Eye (tissue), 1 donor: ENCODE measurements at regions not wholly inside any gene's neighbourhood (a gene's known extent, or its start where the extent isn't known, plus 50 kb on each side); places are given as distances from the start of the nearest gene placed in this dataset.

Experiments used
- DNase-seq: peaks from one replicate; pipeline ENCODE4 v3.0.0-alpha.2; 2015

DNA sequence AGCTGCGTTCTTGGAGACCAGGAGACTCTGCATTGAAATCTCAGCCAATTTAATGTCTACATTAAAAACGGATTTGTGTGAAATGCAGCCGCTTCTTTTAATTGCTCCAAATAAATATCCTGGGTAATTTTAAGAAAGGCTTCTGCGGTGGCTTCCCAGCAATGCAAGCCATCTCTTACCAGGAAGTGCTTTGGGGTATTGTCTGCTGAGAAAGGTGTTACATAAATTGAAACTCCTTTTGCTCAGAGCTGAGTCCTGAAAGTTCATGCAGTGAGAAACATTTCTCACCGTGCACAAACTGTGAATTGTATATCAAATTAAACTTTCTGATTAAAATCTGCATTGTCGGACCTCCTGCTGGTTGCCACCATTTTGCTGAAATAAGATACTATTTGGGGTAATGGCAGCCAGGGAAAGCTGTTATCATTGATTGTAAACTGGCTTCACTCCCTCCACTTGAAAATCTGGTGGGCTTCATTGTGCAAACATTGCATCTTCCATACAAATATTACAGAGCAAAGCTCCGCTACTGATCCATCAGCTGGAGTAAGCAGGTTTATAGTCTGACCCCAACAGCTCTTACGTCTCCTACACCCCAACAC lies 59.5 kb downstream of the ZIC5 start:
- DNase-seq: no peak

DNA sequence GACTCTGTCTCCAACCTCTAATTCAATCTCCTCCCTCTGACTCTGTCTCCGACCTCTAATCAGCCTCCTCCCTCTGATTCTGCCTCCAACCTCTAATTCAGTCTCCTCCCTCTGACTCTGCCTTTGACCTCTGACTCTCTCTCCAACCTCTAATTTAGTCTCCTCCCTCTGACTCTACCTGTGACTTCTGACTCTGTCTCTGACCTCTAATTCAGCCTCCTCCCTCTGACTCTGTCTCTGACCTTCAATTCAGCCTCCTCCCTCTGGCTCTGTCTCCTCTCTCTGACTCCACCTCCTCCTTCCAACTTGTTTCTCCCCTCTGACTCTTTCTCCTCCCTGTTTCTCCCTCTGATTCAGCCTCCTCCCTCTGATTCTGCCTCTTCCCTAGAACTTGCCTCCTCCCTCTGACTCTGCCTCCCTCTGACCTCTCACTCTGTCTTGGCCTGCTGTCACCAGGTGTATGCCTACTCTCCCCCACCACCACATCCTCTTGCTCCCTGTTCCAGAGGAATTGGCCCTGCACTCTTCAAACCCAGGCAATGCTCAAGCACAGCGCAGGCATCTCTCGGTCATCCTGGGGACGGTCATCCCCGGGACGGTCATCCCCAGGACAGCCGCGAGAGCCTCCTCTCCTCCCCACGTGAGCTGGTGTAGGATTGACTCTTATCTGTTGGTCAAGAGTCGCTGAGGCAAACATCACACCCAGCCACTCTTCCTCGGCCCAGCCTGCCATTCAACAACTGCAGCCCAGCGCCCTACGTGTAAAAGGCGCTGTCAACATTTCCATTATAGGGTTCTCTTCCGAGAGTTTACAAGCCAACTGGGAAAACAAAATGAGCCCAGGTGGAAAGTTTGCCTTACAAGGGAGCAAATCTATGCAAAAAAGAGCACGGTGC lies 60.2 kb downstream of the ZIC5 start:
- no peak for DNase-seq

DNA sequence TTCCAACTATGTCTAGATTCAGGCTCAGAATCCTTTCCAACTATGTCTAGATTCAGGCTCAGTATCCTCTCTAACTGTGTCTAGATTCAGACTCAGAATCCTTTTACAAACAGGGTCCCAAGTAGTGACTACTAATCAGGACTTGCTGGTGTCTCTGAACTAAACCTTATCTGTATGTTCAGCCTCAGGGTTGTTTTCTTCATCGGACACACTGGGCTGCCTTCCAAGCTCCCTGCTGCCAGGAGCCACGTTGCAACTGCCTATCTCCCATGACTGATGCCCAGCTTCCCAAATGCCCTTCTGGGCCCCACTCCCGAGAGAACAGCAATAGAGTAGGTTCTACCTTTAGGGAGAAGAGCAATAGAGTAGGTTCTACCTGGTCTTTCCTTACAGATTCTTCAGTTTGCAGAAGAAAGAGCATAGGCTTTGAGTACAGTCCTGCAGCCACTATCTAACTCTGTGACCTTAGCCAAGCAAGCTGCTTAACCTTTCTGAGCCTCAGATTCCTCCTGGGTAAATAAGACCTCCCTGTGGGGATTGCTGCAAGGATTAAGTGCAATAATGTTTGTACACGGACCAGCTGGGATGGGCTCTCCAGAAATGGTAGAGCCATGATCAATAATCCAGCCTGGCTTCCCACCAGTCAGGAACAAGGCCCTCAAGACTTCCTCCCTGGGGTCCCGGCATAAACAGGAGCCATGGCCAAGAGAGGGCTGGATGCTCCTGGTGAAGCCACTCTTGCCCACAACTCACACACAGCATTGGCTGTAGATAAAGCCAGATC lies 61.5 kb downstream of the ZIC5 start:
- no peak for DNase-seq

DNA sequence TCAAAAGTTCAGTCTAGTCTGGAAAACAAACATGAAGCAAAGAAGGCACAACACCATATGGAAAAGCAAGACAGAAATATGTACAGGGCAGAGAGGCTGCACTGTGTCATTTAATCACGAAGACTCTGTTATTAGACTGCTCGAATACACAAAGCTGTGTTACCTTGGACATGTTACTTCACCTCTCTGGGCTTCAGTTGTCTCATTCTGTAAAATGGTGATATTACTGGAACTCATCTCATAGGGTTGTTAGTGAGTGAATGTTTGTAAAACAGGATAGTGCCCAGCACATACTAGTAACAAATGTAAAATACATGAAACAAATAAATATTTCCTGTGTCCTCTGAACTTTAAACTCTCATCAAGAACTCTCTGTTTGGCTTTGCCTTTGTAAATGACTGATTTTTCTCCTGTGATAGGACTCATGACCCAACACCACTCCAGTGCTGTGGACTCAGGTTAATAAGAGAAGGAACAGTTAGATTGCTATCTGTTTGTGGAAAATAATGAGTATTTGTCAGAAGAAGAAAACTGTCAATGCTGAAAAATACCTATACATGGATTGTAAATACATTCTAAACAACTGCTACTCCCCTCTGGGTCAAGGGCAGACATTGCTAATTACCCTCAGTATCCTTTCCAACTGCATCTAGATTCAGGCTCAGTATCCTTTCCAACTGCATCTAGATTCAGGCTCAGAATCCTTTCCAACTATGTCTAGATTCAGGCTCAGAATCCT lies 62.3 kb downstream of the ZIC5 start:
- DNase-seq: no peak

DNA sequence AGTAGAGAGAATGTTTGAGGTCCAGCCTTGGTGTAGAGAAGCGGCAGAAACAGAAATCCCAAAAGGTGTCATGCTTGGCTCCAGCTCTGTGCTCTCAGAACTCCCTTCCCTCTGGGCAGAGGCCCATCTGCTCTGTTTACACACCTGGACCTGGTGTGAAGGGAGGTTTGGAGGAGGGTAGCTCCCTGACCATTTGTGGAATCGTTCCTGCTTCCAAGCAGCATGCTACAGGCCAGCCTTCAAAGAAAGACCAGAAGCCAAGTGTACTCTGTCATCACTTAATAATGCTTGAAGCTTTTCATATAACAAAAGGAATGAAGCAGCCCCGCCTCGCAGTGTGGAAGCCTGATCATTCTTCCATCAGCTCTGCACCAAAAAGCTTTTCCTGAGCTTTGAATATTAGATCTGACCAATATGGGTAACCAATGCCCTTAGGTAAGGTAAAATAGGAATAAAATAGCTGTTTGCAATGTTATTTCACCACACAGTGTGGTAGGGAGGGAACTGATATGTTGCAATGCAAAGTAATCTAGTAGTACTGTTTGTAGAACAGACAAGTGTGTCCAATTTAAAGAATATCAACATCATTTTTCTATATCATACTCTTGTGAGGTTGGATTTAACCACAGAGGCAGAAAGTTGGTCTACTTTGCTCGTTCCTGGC lies 63.3 kb downstream of the ZIC5 start:
- DNase-seq: no peak

DNA sequence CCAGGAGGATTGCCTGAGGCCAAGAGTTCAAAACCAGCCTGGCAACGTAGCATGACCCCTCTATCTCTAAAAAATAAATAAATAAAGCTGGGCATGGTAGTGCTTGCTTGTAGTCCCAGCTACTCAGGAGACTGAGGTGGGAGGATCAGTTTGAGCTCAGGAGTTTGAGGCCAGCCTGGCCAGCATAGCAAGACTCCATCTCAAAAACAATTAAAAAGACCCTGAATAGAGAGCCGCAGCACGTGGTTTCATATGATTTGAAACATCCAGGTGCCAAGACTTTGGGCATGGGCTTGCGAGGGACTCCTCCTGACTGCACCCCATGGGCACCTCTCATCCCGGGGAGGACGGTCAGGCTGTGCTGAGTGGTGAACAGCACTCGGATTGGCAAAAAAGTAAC lies 63.9 kb downstream of the ZIC5 start:
- DNase-seq: no peak

DNA sequence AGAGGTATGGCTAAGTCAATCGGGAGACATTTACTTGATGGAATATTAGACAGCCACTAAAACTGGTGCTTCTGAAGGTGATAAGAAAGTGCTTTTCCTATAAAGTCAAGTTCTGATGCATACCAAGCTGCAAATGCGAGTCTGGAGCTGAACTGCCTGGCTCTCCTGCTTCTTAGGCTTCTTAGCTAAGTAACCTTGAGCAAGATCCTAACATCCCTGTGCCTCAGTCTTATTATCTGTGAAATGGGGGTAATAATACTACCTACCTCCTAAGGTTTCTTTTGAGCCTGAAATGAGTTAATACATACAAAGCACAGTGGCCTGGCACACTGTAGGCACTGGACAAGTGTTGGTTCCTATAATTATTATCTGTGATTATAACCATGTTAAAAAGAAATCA lies 64.5 kb downstream of the ZIC5 start:
- no peak for DNase-seq

DNA sequence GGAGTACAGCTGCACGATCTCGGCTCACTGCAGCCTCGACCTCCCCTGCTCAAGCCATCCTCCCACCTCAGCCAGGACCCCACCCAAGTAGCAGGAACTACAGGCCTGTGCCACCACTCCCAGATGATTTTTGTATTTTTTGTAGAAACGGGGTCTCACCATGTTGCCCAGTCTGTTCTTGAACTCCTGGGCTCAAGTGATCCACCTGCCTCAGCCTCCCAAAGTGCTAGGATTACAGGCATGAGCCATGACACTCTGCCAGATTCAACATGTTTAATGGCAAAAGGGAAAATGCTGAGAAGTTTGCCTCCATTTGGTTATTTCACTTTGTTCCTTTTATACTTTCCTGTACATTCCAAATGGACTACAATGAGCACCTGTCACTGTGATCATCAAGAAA lies 65.8 kb downstream of the ZIC5 start:
- DNase-seq: no peak

DNA sequence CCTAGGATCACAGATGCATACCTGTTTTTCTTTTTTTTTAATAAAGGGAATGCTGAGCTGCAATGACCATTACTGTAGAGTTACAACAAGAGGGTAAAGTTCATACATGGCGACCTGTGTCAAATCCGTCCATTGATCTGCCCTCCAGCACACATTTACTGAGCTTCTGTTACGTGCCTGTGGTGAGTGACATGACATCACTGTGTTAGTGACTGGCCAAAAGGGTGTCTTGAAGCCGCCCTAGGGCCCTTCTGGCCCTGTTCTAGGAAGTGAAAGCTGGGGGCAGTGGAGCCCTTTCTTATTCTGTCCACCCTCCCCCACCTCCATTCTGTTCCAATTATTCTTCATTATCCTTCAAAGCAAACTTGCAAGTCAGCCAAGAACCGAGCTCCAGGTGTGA lies 66.3 kb downstream of the ZIC5 start:
- DNase-seq: no peak

DNA sequence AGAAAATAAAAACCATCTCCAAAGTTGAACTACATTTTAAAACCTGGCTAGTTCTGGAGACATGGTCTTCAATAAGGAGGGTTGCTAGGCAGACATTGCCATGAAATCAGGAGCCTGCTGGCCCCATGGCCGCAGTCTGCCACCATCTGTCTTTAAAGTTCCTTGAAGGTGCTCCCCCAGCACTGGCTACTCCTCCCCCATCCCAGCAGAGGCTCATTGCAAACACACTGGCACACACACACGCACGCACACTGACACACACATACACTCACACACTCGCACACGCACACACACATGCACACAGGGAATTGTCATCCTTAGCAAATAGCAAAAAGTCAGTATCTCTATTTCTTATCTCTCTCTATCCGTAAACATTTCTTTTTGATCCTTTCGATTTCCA lies 68.4 kb downstream of the ZIC5 start:
- DNase-seq: no peak

DNA sequence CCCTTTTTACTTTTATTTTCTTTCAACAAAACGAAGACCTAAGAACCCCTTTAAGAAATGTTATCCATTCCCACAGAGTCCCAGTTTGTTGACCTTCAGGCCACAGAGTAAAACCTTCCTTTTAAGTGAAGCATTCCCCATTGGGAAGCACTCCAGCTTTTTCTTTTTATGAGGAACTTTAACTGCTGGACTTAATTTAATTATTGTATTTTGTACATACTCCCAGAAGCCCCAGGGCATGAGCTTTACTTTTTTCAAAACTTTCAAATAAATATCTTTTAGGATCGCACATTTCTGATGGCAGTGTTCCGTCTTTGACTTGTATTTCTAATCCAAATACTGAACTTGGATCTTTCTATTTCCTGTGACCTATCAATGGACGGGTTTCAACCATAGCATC lies 68.9 kb downstream of the ZIC5 start:
- DNase-seq: no peak

DNA sequence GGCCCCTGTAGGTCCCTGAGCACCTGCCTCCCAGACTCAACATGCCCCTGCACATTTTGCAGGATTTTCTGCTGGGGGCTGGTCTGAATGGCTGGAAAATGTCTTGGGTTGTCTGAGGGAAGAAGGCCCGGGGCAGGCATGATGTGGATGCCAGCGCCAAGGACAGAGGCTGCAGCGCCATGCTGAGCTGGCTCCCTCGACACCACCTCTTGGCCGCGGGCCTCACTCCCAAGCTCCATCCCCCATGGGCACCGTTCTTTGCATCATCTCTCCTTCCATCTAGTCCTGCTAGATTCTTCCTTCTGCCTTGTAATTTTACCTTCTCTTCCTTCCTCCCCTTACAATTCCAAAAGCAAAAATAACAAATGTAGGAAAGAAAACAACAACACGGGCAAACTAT lies 70.6 kb downstream of the ZIC5 start:
- no peak for DNase-seq

DNA sequence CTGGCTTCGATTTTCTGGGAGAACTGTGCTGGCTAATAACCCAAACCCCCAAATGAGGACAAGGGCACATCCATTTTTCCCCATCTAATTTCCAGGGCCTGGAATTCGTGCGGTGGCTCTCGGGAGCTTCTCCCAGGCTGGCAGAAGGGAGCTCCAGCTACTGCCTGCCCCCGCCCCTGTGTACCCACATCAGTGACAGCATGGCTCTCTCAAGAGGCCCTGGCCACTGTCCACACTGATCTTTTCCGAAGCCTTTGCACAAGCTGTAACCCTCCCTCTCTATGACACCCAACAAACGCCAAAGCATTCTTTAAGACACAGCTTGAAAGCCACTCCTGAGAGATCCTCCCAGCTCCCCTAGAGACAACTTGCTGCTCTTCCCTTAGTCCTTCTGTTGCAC lies 73.1 kb downstream of the ZIC5 start:
- DNase-seq: no peak

DNA sequence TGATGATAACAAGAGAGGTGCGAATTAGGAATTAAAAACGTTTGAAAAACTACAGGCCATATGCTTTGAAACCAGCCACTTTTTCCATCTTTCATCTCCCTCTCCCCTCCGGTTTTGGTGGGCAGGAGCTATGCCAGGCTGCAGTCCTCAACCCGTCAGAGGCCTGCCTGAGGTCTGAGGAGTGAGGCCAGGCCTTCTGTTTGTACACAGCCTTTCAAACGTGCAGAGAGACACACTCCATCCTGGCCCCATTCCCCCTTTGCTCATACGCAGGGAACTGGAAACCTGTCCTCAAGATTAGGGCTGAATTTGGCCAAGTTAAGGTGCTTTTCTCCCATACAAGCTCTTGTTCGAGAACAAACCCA lies 74.5 kb downstream of the ZIC5 start:
- no peak for DNase-seq

DNA sequence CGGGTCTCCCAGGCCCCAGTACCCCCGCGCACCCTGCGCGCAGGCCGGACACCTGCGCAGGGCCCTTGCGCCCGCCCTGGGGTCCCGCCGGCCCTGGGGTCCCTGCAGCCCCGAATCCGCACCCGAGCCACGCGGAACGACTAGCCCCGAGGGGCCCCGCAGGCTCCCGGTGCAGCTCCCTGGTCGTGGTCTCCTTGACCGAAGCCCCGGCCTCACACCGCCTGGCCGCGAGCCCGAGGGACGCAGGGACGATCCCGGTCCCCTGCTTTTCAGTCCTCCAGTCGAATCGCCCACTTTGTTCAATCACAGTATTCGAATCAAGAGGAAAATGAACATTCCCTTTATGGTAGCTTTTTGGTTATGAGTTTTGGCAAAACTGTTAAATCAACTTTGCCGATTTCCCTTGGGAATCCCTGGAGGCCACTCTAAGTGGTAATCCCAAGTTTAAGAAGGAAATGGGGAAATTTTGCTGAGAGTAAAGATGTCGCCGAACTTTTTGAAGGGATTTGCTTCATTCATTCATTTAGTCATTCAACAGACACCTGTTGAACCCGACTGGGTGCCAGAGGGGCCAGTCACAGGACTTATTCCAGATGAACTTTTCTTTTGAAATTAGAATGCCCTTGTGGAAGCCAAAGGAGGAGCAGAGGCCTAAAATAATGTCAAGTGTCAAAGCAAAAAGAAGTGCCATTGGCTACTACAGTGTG lies 75.0 kb downstream of the ZIC5 start:
- peak; percentile 58 for DNase-seq

DNA sequence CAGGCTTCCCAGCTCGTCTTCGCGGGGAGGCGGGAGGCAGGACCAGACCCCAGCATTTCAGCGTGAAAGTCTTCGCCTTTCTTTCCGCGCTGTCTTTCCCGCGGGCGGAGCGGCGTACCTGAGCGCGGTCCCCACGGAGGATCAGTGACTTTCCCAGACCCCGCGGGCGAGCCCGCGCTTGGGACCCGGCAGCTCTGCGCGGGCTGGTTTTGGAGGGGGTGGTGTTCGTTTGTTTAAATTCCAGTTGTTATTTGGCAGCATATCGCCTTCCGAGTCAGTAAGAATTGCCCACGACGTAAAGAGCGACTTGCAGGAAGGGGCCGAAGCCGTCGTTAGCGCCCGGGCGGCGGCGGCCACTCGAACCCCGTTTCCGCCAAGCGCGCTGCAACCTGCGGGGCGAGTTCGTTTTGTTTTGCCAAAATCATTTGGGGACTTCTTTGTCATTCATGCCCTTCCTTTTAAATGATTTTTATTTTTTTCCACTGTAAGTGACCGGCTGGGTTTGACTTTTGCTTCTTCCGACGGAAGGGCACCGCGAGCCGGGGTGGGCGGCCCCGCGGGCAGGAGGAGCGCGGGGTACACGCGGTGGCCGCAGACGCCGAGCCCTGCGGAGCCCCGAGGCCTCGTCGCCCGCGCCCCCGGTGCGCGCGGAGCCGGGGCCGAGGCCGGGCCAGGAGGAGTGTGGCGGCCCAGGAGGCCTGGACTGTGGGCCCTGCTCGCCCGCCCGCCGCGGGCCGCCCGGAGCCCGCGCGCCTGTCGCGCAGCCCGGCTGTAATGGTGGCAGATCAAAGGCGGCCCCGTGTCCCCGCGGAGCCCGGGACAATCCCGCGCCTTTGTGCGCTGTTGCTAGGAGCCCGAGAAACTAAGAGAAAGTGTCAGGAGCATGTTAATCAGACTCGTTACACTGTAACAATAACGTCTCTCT lies 75.9 kb downstream of the ZIC5 start:
- DNase-seq: peak; percentile 85

DNA sequence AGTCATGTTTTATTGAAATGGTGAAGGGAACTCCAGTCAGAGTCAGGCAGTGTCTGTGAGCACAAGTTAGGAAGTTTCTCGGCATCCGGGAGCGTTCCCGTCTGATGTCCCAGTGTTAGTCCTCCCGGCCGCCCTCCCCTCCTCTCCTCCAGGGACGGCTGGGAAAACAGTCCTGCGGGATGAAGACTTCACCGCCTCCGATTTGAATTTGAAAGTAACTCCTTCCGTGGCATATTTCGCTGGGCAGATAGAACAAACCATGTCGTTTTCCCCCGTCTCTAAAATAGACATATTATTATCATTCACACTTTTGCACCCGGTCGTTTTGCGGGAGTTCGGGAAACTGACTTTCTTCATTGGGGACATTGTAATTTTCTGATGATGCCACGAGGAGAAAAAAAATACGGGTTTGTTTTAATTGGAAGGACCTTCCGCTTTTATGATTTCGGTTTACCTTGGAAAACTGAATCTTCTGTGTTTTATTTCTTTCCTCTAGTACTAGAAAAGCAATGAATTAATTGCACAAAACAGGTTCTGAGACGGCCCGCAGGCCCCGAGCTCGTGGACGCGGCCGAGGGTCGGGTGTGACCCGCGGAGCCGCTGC lies 76.6 kb downstream of the ZIC5 start:
- DNase-seq: peak; percentile 80

DNA sequence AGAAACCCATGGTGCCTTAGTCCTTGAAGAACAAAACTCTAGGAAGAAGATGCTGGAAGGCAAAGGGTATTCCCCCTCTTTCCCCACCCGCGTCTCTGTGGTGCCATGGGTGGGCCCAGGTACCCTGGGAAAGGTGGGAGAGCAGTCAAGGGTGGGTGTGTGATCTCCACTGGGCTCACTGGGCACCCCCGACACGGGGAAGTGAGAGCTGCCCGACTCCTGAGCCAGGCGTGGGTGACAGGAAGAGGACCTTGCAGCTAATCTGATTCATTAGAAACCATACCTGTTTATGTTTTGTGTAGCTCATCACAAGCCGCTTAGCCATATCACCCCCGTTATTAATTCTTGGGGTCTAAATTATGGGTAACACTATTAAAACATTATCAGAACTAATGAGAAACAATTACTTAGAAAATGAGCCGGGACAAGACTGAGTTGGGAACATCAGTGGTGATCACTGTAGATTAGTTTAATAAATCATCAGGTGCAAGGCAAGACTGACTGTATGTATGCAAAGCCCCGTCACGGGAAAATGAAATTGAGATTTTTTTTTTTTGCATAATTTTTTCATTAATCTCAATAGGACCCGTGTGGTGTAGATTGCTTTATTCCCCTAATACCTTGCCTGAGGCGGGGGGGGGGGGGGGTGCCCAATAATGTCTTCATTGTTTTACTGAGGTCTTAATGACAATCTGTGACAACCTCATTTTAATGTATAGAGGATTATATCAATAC lies 77.3 kb downstream of the ZIC5 start:
- no peak for DNase-seq

DNA sequence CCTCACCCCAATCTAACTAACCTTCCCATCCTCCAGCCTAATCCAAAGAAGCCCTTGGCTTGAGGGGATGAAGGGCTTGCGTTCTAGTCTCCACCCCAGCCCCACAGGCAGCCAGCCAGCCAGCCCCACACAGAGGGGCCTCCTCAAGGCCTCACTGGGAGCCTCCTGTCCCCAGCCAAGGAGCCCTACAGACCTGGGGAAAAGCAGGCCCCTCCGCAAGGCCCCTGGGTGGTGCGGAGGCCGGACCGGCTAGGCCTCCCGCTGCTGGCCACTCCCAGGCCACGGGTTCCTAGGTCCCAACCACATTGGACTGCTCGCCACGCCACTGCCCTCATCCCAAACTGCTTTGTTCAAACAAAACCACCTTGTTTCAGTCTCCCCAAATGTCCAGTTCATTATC lies 78.0 kb downstream of the ZIC5 start:
- no peak for DNase-seq
